RPMI8226 (cell line): ENCODE measurements at regions not wholly inside any gene's neighbourhood (a gene's known extent, or its start where the extent isn't known, plus 50 kb on each side); places are given as distances from the start of the nearest gene placed in this dataset.

Experiments used
- DNase-seq: peaks from one replicate; pipeline ENCODE4 v3.0.0-alpha.2; 2015

GRCh38 chr5:133732536-133732935 lies 120.2 kb upstream of the FSTL4 start:
- DNase-seq = no peak

- no peak for DNase-seq
These were observed 119.6 kb upstream of the FSTL4 start for GRCh38 chr5:133731951-133732350.

- no peak for DNase-seq
These were observed 118.5 kb upstream of the FSTL4 start for GRCh38 chr5:133730866-133731265.

- no peak for DNase-seq
These were observed 118.0 kb upstream of the FSTL4 start for GRCh38 chr5:133730346-133730745.

- DNase-seq = no peak
These were observed 117.5 kb upstream of the FSTL4 start for GRCh38 chr5:133729800-133730199.

- DNase-seq = no peak
These were observed 116.1 kb upstream of the FSTL4 start for GRCh38 chr5:133728475-133728874.

- no peak for DNase-seq
These were observed 115.3 kb upstream of the FSTL4 start for GRCh38 chr5:133727636-133728035.

GRCh38 chr5:133723651-133724366 lies 111.5 kb upstream of the FSTL4 start:
- no peak for DNase-seq

- DNase-seq = no peak
These were observed 110.8 kb upstream of the FSTL4 start for GRCh38 chr5:133723126-133723525.

- DNase-seq = no peak
These were observed 109.0 kb upstream of the FSTL4 start for GRCh38 chr5:133721365-133721764.

GRCh38 chr5:133718457-133718856 lies 106.1 kb upstream of the FSTL4 start:
- DNase-seq = no peak

GRCh38 chr5:133716532-133717183 lies 104.3 kb upstream of the FSTL4 start:
- no peak for DNase-seq

- no peak for DNase-seq
These were observed 103.3 kb upstream of the FSTL4 start for GRCh38 chr5:133715616-133716015.

- DNase-seq = no peak
These were observed 102.9 kb upstream of the FSTL4 start for GRCh38 chr5:133715216-133715615.

- DNase-seq = no peak
These were observed 102.0 kb upstream of the FSTL4 start for GRCh38 chr5:133714161-133714915.

- no peak for DNase-seq
These were observed 101.4 kb upstream of the FSTL4 start for GRCh38 chr5:133713751-133714150.

- no peak for DNase-seq
These were observed 100.9 kb upstream of the FSTL4 start for GRCh38 chr5:133713209-133713608.

GRCh38 chr5:133712562-133712961 lies 100.2 kb upstream of the FSTL4 start:
- DNase-seq = no peak

GRCh38 chr5:133709209-133709725 lies 96.9 kb upstream of the FSTL4 start:
- no peak for DNase-seq

GRCh38 chr5:133708331-133708850 lies 96.0 kb upstream of the FSTL4 start:
- DNase-seq = no peak

- no peak for DNase-seq
These were observed 95.3 kb upstream of the FSTL4 start for GRCh38 chr5:133707629-133708028.

- no peak for DNase-seq
These were observed 94.4 kb upstream of the FSTL4 start for GRCh38 chr5:133706506-133707430.
